ENCODE measurements at regions not wholly inside any gene's neighbourhood (a gene's known extent, or its start where the extent isn't known, plus 50 kb on each side); places are given as distances from the start of the nearest gene placed in this dataset.
A peak's percentile ranks its signal among the peaks of the same experiment; 100 is the strongest.
"Not testable (repeated sequence)": the region's sequence is repeated elsewhere in the genome, so short reads cannot be mapped to it uniquely, and the experiment has no call there.

DNA sequence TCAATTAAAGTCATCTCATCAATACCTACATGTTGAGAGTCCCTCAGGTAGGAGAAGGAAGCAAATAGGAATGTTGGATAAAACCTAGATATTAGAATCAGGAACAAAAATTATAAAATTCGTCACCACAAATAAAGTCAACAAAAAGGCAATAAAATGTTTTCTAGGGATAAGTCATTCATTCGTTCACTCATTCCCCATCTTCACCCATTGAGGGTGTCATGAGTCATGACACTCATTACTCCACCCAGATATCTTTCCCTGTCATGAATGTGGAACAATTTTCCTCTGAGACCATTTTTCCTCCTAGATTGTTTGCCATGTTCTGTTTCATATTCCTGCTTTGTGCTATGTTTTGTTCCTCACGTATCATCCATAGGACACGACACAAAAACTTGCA, 50.9 kb upstream of the OLIG3 start:
- no peak for DNase-seq (ENCODE audit: low read depth in 2 of 2)

DNA sequence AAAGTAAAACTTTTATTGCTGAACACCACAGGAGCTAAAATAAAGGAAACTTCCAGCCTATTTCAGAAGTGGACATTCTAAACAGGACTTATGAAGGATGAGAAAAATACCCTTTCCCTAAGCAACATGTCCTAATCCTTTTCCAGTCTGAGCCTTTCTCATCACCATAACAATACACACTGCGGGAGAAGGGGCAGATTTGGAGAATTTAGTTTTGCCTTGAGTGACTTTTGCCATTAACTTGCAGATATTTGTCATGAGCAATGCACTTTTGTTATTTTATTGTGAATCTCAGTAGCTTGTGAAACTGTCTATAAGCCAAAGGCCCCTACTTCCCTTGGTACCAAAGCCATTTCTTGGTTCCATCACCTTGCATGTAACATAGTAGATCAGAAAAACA, 53.0 kb upstream of the OLIG3 start:
- DNase-seq (ENCODE audit: low read depth in 2 of 2): no peak

GRCh38 chr6:137547601-137548000, 53.4 kb upstream of the OLIG3 start:
- DNase-seq (ENCODE audit: low read depth in 2 of 2): no peak

GRCh38 chr6:137549106-137549505, 54.9 kb upstream of the OLIG3 start:
- no peak for DNase-seq (ENCODE audit: low read depth in 2 of 2)

DNA sequence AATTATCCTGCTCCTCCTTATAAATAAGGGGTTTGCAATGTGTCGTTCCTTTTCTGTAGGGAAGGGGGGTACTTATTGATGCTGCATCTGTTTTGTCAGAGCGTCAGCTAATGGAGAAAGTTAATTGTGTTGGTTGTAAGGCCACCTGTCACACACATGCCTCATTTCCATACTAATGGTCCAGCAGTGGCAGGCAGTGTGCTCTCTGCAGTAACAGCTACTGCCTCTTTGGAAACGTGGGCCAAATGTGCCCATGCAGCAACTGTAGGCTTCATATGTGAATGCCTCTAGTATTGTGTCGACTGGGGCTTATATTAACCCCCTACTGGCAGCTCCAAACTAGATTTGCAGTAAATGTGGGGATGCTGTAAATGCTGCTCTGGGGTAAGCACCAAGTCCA, 56.3 kb upstream of the OLIG3 start:
- no peak for DNase-seq (ENCODE audit: low read depth in 2 of 2)

GRCh38 chr6:137552146-137552545, 58.0 kb upstream of the OLIG3 start:
- no peak for DNase-seq (ENCODE audit: low read depth in 2 of 2)

- no peak for DNase-seq (ENCODE audit: low read depth in 2 of 2)
Measured at GRCh38 chr6:137552809-137553208, 58.6 kb upstream of the OLIG3 start.

GRCh38 chr6:137559521-137560183, 65.5 kb upstream of the OLIG3 start:
- not testable (repeated sequence) for DNase-seq (ENCODE audit: low read depth in 2 of 2)

- no peak for DNase-seq (ENCODE audit: low read depth in 2 of 2)
Measured at GRCh38 chr6:137560184-137560563, 66.0 kb upstream of the OLIG3 start.

DNA sequence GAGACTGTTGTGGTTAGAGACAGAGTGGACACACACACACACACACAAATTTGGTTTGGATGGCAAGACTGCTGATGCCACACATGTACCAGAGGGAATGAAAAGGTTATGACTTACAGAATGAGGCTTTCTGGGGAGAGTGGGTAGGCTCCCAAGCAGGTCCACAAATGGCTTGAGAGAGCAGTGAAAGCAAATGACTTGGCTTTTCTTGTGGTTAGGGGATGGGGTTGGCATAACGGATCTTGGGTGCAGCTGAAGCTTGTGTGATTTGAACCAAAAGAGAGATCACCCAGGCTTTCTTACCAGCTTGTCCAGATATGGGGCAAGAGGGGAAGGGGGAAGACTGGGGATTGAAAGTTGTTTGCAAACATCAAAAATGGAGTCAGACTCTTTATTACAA, 73.9 kb upstream of the OLIG3 start:
- no peak for DNase-seq (ENCODE audit: low read depth in 2 of 2)

DNA sequence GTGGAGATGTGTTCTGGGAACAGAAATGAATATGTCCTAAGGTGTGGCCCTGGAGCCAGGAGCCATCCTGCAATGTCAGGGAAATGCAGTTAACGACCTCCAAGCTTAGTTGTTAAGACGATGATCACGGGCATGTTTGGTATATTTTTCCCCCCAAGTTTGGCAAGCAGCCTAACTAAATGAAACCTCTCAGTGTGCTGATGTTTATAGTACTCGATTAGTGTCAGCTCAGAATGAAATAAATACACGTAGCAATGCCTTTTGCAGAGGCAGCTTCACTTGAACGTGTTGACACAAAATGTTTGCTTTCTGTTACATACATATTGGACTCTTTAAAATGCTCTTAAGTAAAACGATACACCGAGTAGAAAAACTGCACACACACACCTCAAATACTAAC, 76.2 kb upstream of the OLIG3 start:
- DNase-seq (ENCODE audit: low read depth in 2 of 2): no peak

DNA sequence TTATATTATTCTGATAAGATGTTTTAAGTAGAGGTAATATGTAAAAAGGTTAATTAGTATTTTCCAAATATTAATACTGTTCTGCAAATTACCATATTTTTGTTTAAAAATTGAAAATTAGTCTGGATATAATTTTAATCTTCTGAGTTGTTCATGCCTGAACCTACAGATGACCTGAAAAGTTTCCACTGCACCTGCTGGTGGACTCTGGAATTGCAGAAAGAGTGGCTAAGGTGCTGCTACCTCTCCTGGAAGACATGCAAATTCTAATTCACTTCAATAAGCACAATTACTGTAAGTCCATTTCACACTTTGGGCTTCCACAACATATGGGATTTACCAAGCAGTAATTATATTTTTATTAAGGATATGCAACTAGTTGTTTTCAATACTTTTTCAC, 77.7 kb upstream of the OLIG3 start:
- DNase-seq (ENCODE audit: low read depth in 2 of 2): peak in 1 of 2 donors; percentile 49

GRCh38 chr6:137573739-137574138, 79.5 kb upstream of the OLIG3 start:
- no peak for DNase-seq (ENCODE audit: low read depth in 2 of 2)

GRCh38 chr6:137579612-137580011, 85.4 kb upstream of the OLIG3 start:
- no peak for DNase-seq (ENCODE audit: low read depth in 2 of 2)

- no peak for DNase-seq (ENCODE audit: low read depth in 2 of 2)
Measured at GRCh38 chr6:137581019-137581707, 87.0 kb upstream of the OLIG3 start.

GRCh38 chr6:137583519-137583918, 89.3 kb upstream of the OLIG3 start:
- DNase-seq (ENCODE audit: low read depth in 2 of 2): not testable (repeated sequence)

GRCh38 chr6:137588472-137588871, 94.3 kb upstream of the OLIG3 start:
- DNase-seq (ENCODE audit: low read depth in 2 of 2): no peak

DNA sequence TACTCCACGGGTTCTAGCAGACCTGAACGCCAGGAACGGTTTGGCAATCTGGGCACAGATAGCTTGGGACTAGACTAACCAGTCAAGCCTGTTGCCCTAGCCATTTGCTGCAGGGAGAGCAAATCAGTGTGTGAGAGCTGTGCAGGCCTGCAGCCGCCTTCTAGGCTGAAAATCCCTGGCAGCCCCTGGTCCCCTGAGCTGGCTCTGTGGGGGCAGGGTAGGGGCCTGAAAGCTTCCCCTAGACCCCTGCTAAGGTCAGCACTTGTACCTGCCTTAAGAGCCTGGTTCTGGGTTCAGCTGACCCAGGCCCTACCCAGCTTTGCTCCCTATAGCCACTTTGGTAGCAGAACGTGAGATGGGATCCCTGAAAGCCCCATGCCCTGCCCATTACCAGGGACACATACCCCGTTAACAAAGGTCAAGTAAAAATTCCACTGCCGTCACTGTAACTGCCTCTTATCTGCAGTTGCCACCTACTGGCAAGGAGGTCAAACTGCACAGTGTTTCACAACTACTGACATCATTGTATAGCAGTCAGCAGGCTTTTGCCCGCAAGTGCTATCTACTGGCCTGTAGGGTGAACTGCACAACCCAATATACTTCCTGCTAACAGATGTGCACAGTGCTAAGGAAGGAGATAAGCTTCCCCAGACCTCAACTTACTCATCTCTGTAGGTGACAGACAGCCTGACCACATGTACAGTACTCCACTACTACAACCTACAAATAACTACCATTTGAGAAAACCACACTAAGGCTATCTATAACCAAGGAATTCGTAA, 95.1 kb upstream of the OLIG3 start:
- peak; percentile 1 to 25 for DNase-seq (ENCODE audit: low read depth in 2 of 2)

- no peak for DNase-seq (ENCODE audit: low read depth in 2 of 2)
Measured at GRCh38 chr6:137590684-137591083, 96.5 kb upstream of the OLIG3 start.

GRCh38 chr6:137601471-137601870, 107.3 kb upstream of the OLIG3 start:
- DNase-seq (ENCODE audit: low read depth in 2 of 2): no peak

GRCh38 chr6:137602313-137603197, 108.4 kb upstream of the OLIG3 start:
- no peak for DNase-seq (ENCODE audit: low read depth in 2 of 2)

- DNase-seq (ENCODE audit: low read depth in 2 of 2): no peak
Measured at GRCh38 chr6:137610702-137611101, 116.5 kb upstream of the OLIG3 start.

Data from stimulated activated CD8-positive, alpha-beta memory T cell treated with anti-CD3 and anti-CD28 coated beads, Interleukin-15, amount 100 ng/mL, for 4 hours (primary cell).